ENCODE measurements at regions not wholly inside any gene's neighbourhood (a gene's known extent, or its start where the extent isn't known, plus 50 kb on each side); places are given as distances from the start of the nearest gene placed in this dataset.

DNA sequence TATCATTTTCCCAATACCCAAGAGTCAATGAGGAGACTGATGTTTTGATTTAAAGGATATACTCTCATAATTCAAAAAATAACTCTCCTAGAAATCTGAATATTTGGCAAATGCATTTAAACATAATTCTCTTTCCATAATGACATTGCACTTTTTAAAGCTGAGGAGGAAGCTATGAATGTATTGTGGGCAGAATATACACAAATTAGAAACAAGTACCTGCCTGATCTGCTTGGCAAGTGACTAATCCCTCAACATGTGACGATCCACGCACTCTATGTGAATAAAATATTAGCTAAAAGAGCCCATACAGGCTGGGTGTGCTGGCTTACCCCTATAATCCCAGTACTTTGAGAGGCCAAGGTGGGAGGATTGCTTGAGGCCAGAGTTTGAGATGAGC is 88.3 kb upstream of the CCDC28A start:
- no peaks in the 10 kb centered on the region for H3K36me3 Mint-ChIP-seq (ENCODE audit: insufficient read depth, unreplicated experiment)
- peak; percentile 47 for DNase-seq (ENCODE audit: unreplicated experiment)
- H3K27me3 Mint-ChIP-seq (ENCODE audit: insufficient read depth, unreplicated experiment) = no peaks in the 10 kb centered on the region
- H3K9me3 Mint-ChIP-seq (ENCODE audit: unreplicated experiment) = no peaks in the 10 kb centered on the region
- ChIA-PET POLR2A (interaction anchor here (0.5 to 7.2 kb wide), 14 partner anchors 9 to 817 kb away, joined by 3 to 103 read pairs (median 4); no protein-coding TSS in a partner anchor), CTCF (interaction anchor here (0.7 to 2.8 kb wide), 7 partner anchors 12 to 176 kb away, joined by 3 to 10 read pairs (median 5); no protein-coding TSS in a partner anchor)
- H3K4me3 Mint-ChIP-seq (ENCODE audit: unreplicated experiment) = no peak overlapping the region
- intact Hi-C loops (cut with micrococcal nuclease) = no loop called here
- peak overlapping the region; percentile 49 for H3K27ac Mint-ChIP-seq (ENCODE audit: low read depth, unreplicated experiment)
- BruUV-seq (replicated peaks) = no TSS peak
- peaks cover 10% of the 10 kb centered on the region for H3K4me1 Mint-ChIP-seq (ENCODE audit: insufficient read depth, unreplicated experiment)
- no peak for TF ChIP-seq CTCF (IDR thresholded peaks at IDR 0.05; ENCODE audit: unreplicated experiment)

DNA sequence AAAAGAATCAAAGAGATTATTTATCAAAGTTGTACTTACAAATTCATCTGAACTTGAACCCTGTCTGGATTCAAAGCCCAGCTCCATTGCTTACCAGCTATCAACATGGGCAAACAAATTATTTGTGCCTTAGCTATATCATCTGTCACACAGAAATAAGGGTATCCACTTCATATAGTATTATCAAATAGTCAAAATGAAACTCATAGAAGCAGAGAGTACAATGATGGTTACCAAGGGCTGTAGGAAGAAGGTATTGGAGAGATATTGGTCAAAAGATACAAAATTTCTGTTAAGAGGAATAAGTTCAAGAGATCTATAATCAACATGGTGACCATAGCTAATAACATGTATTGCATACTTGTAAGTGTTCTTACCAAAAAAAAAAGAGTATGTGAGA is 87.8 kb upstream of the CCDC28A start:
- Mint-ChIP-seq H3K9me3 (ENCODE audit: unreplicated experiment) (no peaks in the 10 kb centered on the region), H3K27ac (ENCODE audit: low read depth, unreplicated experiment) (peak overlapping the region; percentile 49), H3K4me1 (ENCODE audit: insufficient read depth, unreplicated experiment) (peaks cover 12% of the 10 kb centered on the region), H3K27me3 (ENCODE audit: insufficient read depth, unreplicated experiment) (no peaks in the 10 kb centered on the region), H3K36me3 (ENCODE audit: insufficient read depth, unreplicated experiment) (no peaks in the 10 kb centered on the region), H3K4me3 (ENCODE audit: unreplicated experiment) (no peak overlapping the region)
- no peak for TF ChIP-seq CTCF (IDR thresholded peaks at IDR 0.05; ENCODE audit: unreplicated experiment)
- DNase-seq (ENCODE audit: unreplicated experiment) = no peak
- no TSS peak for BruUV-seq (replicated peaks)
- POLR2A ChIA-PET = interaction anchor here (0.5 to 7.2 kb wide), 12 partner anchors 13 to 818 kb away, joined by 3 to 103 read pairs (median 4); no protein-coding TSS in a partner anchor
- intact Hi-C loops (cut with micrococcal nuclease) = no loop called here
- CTCF ChIA-PET = interaction anchor here (0.6 to 2.8 kb wide), 4 partner anchors 30 to 96 kb away, joined by 3 to 10 read pairs (median 6); no protein-coding TSS in a partner anchor

- Mint-ChIP-seq H3K36me3 (ENCODE audit: insufficient read depth, unreplicated experiment) (no peaks in the 10 kb centered on the region), H3K27me3 (ENCODE audit: insufficient read depth, unreplicated experiment) (no peaks in the 10 kb centered on the region), H3K4me1 (ENCODE audit: insufficient read depth, unreplicated experiment) (peaks cover 11% of the 10 kb centered on the region), H3K4me3 (ENCODE audit: unreplicated experiment) (no peak overlapping the region), H3K9me3 (ENCODE audit: unreplicated experiment) (no peaks in the 10 kb centered on the region), H3K27ac (ENCODE audit: low read depth, unreplicated experiment) (peak overlapping the region; percentile 87)
- POLR2A ChIA-PET = interaction anchor here (1.0 to 1.4 kb wide), 3 partner anchors 10 to 39 kb away, joined by 3 to 4 read pairs (median 4); no protein-coding TSS in a partner anchor
- CTCF ChIA-PET = interaction anchor here (0.6 to 1.5 kb wide), 3 partner anchors 15 to 340 kb away, joined by 3 to 4 read pairs (median 3); no protein-coding TSS in a partner anchor
- DNase-seq (ENCODE audit: unreplicated experiment) = no peak
- no peak for TF ChIP-seq CTCF (IDR thresholded peaks at IDR 0.05; ENCODE audit: unreplicated experiment)
- no TSS peak for BruUV-seq (replicated peaks)
- intact Hi-C loops (cut with micrococcal nuclease) = no loop called here
Observed at GRCh38 chr6:138688580-138688979, 85.0 kb upstream of the CCDC28A start.

GRCh38 chr6:138689849-138690248 is 83.7 kb upstream of the CCDC28A start:
- Mint-ChIP-seq H3K4me1 (ENCODE audit: insufficient read depth, unreplicated experiment) (peaks cover 11% of the 10 kb centered on the region), H3K4me3 (ENCODE audit: unreplicated experiment) (no peak overlapping the region), H3K9me3 (ENCODE audit: unreplicated experiment) (no peaks in the 10 kb centered on the region), H3K27me3 (ENCODE audit: insufficient read depth, unreplicated experiment) (no peaks in the 10 kb centered on the region), H3K27ac (ENCODE audit: low read depth, unreplicated experiment) (peak overlapping the region; percentile 87), H3K36me3 (ENCODE audit: insufficient read depth, unreplicated experiment) (no peaks in the 10 kb centered on the region)
- ChIA-PET CTCF (interaction anchor here (1.0 kb wide), 1 partner anchor 76 kb away, joined by 5 read pairs; no protein-coding TSS in a partner anchor), POLR2A (interaction anchor here (1.0 to 4.4 kb wide), 2 partner anchors 9 to 36 kb away, joined by 5 to 92 read pairs; no protein-coding TSS in a partner anchor)
- intact Hi-C loops (cut with micrococcal nuclease) = loop anchor here (5.0 to 10.0 kb wide), 3 partner anchors 275 to 672 kb away; partner anchors contain the start of gene PERP
- no peak for TF ChIP-seq CTCF (IDR thresholded peaks at IDR 0.05; ENCODE audit: unreplicated experiment)
- no peak for DNase-seq (ENCODE audit: unreplicated experiment)
- BruUV-seq (replicated peaks) = no TSS peak
